Psoas muscle (tissue), 7 donors: ENCODE measurements at regions not wholly inside any gene's neighbourhood (a gene's known extent, or its start where the extent isn't known, plus 50 kb on each side); places are given as distances from the start of the nearest gene placed in this dataset.

ENCODE experiments used
- ATAC-seq, 4 donors: fragments of 200-7000 bp; cut with Tn5 transposase; one replicate each; pipeline ENCODE4 v1.9.1; 2020; ENCODE audit warnings: moderate library complexity in 3 of 4, mild to moderate bottlenecking in 2 of 4
- DNase-seq, 2 donors: peaks; one replicate each; pipeline ENCODE4 v3.0.0-alpha.2; 2020
- H3K27ac ChIP-seq: fragments of 200-600 bp; one replicate; pipeline ENCODE4 v1.8.0; 2022
- H3K27me3 ChIP-seq, 3 donors: fragments of 200-600 bp in 1 of 3; one replicate each; pipeline versions ENCODE4 v1.6.1 to v1.8.0; 2013 to 2022; ENCODE audit warnings: low read length in 2 of 3, mild to moderate bottlenecking in 2 of 3, moderate library complexity in 1 of 3; ENCODE audit not compliant: insufficient read depth in 3 of 3
- H3K36me3 ChIP-seq, 2 donors: fragments of 200-600 bp in 1 of 2; one replicate each; pipeline versions ENCODE4 v1.6.1 to v1.8.0; 2013 to 2022; ENCODE audit warnings: low read depth in 1 of 2, mild to moderate bottlenecking in 1 of 2, moderate library complexity in 1 of 2; ENCODE audit not compliant: insufficient read depth in 1 of 2
- H3K4me1 ChIP-seq: fragments of 200-600 bp; one replicate; pipeline ENCODE4 v1.8.0; 2022
- H3K4me3 ChIP-seq: fragments of 200-600 bp; one replicate; pipeline ENCODE4 v1.8.0; 2022; ENCODE audit warnings: mild to moderate bottlenecking
- H3K9me3 ChIP-seq: fragments of 200-600 bp; one replicate; pipeline ENCODE4 v1.8.0; 2022
- WGBS, 3 donors: extraction: QIAGEN DNeasy Blood & Tissue Kit; methylation state at CpG; one replicate each; pipeline versions ENCODE4 v1.1.6 to v1.1.7; 2013; 5-methylcytosine and 5-hydroxymethylcytosine counted together
- intact Hi-C, 2 donors: fragments of 100-400 bp; cut with DNase I; formaldehyde crosslinking; loops; one replicate each; pipeline versions ENCODE4 v1.11.0 to v1.14.2; 2022
- TF ChIP-seq, protein P1 (sequence below): fragments of 200-600 bp; IDR thresholded peaks from one replicate; pipeline ENCODE4 v1.8.0; 2022; ENCODE audit warnings: antibody characterized with exemption
- donor health status: healthy with polysubstance abuse.
- donor health status: DM: no; HTN: no; CAD: no; lungs with moderate emphysema.
- donor health status: Bipolar disorder and iron deficiency.
- donor health status: healthy.
- donor health status: DM: yes; HTN: yes; CAD: no.
- donor health status: DM: no; HTN: no; CAD: no.
- donor health status: DM: yes; HTN: yes; CAD: no.

DNA sequence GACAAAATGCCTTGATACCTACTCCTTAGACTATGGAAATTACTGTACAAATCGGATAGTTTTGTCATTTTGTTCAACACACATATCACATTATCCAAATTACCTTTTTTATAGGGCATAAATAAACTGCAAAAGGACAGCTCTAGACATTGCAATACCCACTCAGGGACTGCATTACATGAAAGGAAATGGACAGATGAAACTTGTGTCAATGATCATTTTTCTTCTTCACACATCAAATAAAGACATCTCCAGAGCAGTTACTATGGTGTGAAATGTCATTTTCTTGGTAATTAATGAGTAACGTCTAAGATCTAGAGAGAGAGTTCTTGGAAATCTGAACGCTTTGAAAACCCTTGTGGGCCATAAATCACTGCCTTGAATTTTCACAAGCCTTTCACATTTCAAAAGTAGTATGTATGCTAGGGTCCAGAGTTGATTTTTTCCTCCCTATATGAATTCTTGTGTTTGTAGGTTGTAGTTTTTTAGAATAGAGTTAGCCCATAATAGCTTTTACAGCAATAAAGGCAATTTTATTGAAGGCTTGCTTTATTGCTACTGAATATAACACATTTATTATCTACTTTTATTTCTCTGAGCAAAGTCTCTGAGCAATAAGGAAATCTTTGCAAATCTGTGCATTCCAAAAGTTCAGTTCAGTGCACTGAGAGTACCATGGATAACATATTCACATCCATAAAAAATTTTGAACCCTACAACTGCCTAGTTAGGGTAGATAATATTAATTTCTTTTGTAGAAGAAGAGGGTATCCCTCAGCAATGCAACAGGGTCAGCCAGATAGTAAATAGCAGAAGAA is 358.0 kb upstream of the PCSK5 start:
- H3K27ac ChIP-seq = no peak overlapping the region
- no peaks in the 10 kb centered on the region for H3K9me3 ChIP-seq
- intact Hi-C loops = no loop called here
- ATAC-seq (no peak), DNase-seq (no peak)
- no peaks in the 10 kb centered on the region for H3K27me3 ChIP-seq
- H3K36me3 ChIP-seq = no peaks in the 10 kb centered on the region
- H3K4me1 ChIP-seq = no peaks in the 10 kb centered on the region
- WGBS, 3 donors = 22 to 34% (median 23%) methylated on average over 3 of the region's 3 CpGs
- TF ChIP-seq, protein P1, sequence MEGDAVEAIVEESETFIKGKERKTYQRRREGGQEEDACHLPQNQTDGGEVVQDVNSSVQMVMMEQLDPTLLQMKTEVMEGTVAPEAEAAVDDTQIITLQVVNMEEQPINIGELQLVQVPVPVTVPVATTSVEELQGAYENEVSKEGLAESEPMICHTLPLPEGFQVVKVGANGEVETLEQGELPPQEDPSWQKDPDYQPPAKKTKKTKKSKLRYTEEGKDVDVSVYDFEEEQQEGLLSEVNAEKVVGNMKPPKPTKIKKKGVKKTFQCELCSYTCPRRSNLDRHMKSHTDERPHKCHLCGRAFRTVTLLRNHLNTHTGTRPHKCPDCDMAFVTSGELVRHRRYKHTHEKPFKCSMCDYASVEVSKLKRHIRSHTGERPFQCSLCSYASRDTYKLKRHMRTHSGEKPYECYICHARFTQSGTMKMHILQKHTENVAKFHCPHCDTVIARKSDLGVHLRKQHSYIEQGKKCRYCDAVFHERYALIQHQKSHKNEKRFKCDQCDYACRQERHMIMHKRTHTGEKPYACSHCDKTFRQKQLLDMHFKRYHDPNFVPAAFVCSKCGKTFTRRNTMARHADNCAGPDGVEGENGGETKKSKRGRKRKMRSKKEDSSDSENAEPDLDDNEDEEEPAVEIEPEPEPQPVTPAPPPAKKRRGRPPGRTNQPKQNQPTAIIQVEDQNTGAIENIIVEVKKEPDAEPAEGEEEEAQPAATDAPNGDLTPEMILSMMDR = no peak
- H3K4me3 ChIP-seq = no peak overlapping the region

DNA sequence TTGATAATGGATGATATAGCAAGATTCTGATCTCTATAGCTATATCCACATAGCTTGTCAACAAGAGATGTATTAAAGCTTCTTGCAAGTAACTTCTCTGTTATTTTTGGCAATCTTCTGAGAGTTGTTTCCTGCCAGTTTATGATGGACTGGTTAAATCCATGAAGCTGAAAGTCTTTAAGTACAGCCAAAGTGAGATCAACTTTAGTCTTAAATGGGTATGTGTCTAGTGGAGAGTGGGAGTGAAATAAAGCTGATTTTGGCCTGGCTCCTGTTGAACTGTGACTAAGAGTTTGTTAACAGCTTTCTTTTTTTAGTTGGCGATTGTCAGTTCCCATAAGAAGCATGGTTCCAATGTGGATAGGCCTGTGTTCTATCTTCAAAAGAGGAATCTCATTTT is 350.9 kb upstream of the PCSK5 start:
- Histone ChIP-seq H3K4me3 (no peak overlapping the region), H3K27ac (no peak overlapping the region), H3K9me3 (no peaks in the 10 kb centered on the region), H3K27me3 (no peaks in the 10 kb centered on the region), H3K4me1 (no peaks in the 10 kb centered on the region), H3K36me3 (no peaks in the 10 kb centered on the region)
- intact Hi-C loops = no loop called here
- TF ChIP-seq, protein P1 = no peak
- ATAC-seq (no peak), DNase-seq (no peak)
- WGBS, 3 donors = 63 to 67% (median 65%) methylated on average over 1 of the region's 1 CpG

DNA sequence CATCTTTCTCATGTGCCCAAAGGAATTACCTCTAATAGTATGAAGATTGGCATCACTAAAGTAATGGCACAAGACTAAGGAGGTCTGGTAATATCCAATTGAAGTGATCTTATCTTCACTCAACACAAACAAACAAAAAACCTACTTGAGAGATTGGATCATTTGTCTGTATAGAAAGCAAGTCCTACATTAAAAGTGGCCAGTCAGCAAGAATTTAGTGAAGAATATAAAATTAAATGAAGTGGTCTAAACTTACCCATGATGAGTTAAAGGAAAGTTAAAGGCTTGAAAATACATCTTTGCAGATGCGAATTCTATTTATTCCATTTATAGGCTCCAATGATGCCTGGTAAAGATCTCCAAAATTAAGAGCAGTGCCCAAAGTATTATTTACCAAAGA is 350.3 kb upstream of the PCSK5 start:
- Histone ChIP-seq H3K4me1 (no peaks in the 10 kb centered on the region), H3K36me3 (no peaks in the 10 kb centered on the region), H3K4me3 (no peak overlapping the region), H3K9me3 (no peaks in the 10 kb centered on the region), H3K27ac (no peak overlapping the region), H3K27me3 (no peaks in the 10 kb centered on the region)
- 94 to 100% (median 100%) methylated on average over 1 of the region's 1 CpG for WGBS, 3 donors
- DNase-seq (no peak), ATAC-seq (no peak)
- TF ChIP-seq, protein P1 = no peak
- intact Hi-C loops = no loop called here

DNA sequence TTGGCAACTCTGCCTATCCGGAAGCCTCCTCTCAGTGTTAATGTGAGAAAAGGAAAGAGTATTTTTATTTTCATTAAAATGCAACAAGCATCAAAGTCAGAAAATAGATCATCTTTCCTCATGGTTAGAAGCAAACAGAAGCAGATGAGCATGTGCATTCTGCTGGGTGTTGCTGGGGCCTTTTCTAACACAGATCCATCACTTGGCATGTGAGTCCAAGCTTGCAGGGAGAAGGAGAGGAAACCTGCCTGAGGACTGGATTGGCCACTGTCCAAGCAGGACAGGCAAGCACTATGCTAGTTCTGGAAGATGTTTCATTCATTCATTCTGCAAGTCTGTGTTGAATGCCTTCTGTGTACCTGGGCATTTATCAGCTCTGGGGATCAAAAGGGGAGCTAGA is 348.7 kb upstream of the PCSK5 start:
- Histone ChIP-seq H3K27me3 (no peaks in the 10 kb centered on the region), H3K4me1 (no peaks in the 10 kb centered on the region), H3K27ac (no peak overlapping the region), H3K9me3 (no peaks in the 10 kb centered on the region), H3K36me3 (no peaks in the 10 kb centered on the region), H3K4me3 (no peak overlapping the region)
- no peak for DNase-seq
- WGBS, 3 donors = 86 to 100% (median 98%) methylated on average over 1 of the region's 1 CpG
- intact Hi-C loops = no loop called here
- TF ChIP-seq, protein P1 = no peak
- no peak for ATAC-seq

DNA sequence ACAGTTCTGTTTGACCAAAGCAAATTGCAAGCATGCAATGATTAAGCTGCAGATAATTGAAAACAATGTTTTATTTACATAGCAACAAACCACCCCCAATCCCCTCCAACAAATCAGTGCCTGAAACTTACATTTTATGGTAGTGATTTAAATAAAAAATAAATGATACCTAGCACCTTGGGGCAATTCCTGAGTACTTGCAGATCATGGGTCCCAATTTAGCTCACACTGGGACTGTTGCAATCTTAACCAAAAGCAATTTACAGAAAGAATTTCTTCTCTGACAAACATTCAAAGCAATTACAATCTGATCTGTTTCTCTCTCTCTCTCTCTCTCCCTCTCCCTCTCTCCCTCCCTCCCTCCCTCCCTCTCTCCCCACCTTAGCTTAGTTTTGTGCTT is 345.7 kb upstream of the PCSK5 start:
- ATAC-seq = no peak
- H3K4me3 ChIP-seq = no peak overlapping the region
- TF ChIP-seq, protein P1 = no peak
- H3K4me1 ChIP-seq = no peaks in the 10 kb centered on the region
- H3K9me3 ChIP-seq = no peaks in the 10 kb centered on the region
- no peaks in the 10 kb centered on the region for H3K27me3 ChIP-seq
- H3K36me3 ChIP-seq = no peaks in the 10 kb centered on the region
- intact Hi-C loops = no loop called here
- H3K27ac ChIP-seq = no peak overlapping the region
- no peak for DNase-seq
